ENCODE measurements at regions not wholly inside any gene's neighbourhood (a gene's known extent, or its start where the extent isn't known, plus 50 kb on each side); places are given as distances from the start of the nearest gene placed in this dataset.

- no peak for TF ChIP-seq CTCF (IDR thresholded peaks at IDR 0.05; ENCODE audit: insufficient read depth, low read length, poor library complexity, severe bottlenecking)
- TF ChIP-seq EZH2phosphoT487 (conservative IDR thresholded peaks at IDR 0.05; ENCODE audit: low read length): no peak
These were observed 609.1 kb upstream of the GRM7 start for GRCh38 chr3:6251612-6252400.
